ENCODE measurements at regions not wholly inside any gene's neighbourhood (a gene's known extent, or its start where the extent isn't known, plus 50 kb on each side); places are given as distances from the start of the nearest gene placed in this dataset.

GRCh38 chr5:114250536-114250935, 111.3 kb upstream of the KCNN2 start:
- no peak for DNase-seq (ENCODE audit: low read depth)

- DNase-seq (ENCODE audit: low read depth): no peak
Measured at GRCh38 chr5:114252226-114252625, 109.6 kb upstream of the KCNN2 start.

DNA sequence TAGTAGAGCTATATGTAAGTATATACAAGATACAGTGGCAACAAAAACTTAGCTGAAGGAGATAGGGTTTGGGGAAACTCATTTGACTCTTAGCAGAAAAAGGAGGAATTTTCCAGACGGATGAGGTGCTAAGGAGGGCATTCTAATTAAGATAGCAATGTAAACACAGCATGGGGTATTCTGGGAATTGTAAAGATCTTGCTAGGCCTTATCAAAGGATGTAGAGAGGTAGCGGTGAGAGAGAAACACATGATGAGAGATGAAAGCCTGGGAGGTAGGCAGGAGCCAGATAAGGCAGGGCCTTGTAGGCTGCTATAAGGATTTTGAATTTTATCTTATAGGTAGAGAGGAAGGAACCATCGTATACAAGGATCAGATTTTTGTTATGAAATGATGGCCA, 106.6 kb upstream of the KCNN2 start:
- no peak for DNase-seq (ENCODE audit: low read depth)

- no peak for DNase-seq (ENCODE audit: low read depth)
Measured at GRCh38 chr5:114261989-114262388, 99.9 kb upstream of the KCNN2 start.

DNA sequence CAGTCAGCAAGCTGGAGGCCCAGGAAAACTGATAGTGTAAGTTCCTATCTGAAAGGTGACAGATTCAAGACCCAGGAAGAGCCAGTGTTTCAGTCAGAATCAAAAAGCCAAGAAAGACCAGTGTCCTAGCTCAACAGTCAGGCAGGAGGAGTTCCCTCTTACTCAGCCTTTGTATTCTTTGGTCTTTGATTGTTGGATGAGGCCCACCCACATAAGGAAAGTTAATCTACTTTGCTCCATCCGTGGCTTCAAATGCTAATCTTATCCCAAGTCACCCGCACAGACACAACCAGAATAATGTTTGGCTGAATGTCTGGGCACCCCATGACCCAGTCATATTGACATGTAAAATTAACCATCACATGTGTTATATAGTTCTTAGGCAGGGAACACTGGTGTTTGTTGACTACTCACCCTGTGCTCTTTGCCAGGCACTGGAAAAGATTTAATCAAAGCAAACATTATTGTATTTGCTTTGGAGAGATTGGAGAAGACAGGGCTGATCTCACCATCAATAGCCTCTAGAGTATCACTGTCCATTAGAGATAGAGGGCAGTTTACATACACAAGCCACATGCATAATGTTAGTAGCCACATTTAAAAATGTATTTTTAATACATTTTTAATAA, 96.3 kb upstream of the KCNN2 start:
- DNase-seq (ENCODE audit: low read depth): no peak

GRCh38 chr5:114266374-114266773, 95.5 kb upstream of the KCNN2 start:
- no peak for DNase-seq (ENCODE audit: low read depth)

DNA sequence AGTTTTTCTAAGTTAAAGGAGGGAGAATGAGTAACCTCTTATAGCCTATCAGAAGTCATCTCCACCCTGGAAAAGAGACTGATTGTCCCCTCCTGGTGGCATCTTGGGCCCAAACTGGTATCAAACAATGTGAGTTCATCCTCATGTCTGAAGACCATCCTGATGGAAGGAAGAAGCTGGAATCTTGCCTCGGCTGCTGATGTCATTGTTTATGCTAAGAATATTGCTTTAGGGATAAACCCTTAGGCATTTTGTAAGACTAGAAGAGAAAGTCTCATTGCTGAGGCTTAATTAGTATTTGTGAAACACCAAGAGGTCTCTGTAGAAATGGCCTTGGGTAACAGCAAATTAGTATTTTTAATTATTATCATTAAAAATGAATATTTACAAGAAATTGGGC, 65.7 kb upstream of the KCNN2 start:
- no peak for DNase-seq (ENCODE audit: low read depth)

DNA sequence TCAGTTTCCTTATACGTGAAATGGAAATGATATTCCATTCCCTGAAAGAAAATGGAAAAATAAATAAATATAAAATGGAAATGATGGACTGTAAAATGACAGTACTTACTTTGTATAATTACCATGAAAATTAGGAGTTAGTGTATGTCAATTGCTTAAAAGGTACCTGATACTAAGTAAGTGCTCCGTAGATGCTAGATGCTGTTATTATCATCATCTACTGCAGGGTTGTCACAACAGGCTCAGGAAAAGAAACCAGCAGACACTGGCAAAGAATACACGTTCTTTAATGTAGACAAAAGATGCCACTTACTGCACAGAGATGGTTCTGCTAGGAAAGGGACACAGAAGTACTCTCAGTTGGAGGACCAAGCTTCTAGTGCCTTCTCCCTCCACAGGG, 64.0 kb upstream of the KCNN2 start:
- no peak for DNase-seq (ENCODE audit: low read depth)

- DNase-seq (ENCODE audit: low read depth): no peak
Measured at GRCh38 chr5:114305402-114306207, 56.3 kb upstream of the KCNN2 start.

DNA sequence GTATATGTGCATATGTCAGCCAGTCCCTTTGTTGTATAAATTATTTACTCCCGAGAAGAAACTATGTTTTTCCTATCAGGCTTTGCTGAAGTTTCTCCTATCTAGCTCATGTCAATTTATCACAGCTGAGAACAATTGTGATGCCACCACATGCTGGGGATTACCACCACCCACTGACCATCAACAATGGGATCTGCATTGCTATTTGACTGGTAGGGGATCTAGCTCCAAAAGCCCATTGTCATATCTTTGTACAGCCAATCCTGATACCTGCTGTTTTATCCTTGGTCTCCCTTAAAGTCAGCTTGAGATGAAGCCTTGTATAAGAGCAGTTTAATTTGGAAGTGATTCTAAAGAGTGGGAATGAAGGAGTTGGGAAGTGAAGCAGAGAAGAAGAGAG, 53.9 kb upstream of the KCNN2 start:
- no peak for DNase-seq (ENCODE audit: low read depth)

DNA sequence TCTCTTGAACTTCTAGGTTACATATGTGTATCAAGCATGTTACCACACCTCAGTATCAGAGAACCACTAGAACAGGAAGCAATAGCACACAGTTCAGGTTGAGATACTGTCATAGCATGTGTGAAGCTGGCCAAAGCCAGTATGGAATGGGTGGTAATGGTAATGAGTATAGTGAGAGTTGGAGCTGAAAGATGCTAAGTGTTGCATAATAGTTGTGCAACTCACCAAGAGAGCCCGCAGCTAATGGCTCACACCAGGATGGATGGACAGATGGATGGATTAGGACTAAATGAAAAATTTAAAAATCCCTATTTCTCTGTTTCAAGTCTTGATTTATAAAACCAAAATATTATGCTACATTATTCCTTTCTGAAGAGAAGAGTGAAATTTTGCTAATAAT, 53.4 kb upstream of the KCNN2 start:
- DNase-seq (ENCODE audit: low read depth): no peak

DNA sequence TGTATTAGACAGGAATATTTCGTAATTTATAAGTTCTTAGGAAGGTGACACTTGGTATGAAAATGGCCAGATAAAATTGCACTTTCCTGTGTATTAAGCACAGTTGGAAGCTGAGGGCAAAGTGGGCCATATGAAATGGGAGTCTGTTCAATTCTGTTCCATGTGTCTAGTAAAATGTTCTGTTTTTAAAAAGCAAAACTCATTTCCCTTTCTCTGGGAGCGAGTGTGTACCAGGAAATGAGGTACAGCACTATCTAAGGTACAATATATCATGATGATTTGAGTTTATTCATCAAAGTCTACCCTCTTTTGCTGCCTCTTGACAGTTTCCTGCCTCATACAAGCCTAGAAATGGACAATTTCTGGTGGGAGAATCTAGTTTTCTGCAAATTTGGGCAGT, 51.2 kb upstream of the KCNN2 start:
- no peak for DNase-seq (ENCODE audit: low read depth)

DNA sequence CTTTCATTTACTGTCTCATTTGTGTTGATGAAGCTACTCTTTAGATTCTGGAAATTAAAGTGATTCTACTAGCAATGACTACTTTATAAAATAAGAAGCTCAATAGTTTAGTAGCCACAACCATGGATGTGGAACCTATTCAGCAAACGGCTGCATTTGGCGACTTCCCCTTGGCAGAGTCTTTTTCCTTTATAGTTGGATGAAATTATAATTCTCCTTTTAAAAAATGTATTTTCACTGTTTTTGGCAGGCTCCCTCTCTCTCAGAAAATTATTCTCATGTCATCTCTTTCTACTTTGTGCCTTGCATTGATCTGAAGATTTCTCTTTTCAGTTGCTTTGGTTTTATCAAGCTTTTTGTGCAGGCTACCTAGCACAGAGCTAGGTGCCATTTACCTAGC, 50.6 kb upstream of the KCNN2 start:
- no peak for DNase-seq (ENCODE audit: low read depth)

- DNase-seq (ENCODE audit: low read depth): no peak
Measured at GRCh38 chr5:114311968-114312367, 49.9 kb upstream of the KCNN2 start.

Data from fibroblast of gingiva (primary cell).